ENCODE measurements at regions not wholly inside any gene's neighbourhood (a gene's known extent, or its start where the extent isn't known, plus 50 kb on each side); places are given as distances from the start of the nearest gene placed in this dataset.

DNA sequence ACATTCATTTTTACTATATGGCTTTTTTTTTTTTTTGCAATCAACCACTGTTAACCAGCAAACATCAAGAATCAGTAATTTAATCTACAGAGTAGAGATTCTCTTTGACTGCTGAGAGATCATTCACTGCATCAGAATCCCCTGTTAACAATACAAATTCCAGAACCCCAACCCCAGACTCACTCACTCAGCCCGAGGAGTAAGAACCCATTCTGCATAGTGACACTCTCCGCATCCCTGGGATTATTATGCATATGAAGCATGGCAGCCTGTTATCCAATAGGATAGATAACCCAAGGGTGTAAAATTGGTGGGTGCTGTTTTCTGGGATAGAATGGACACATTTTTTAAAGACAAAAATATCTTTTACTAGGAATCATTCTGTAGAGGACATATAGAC, 76.3 kb upstream of the CCDC39 start:
- peaks cover 6% of the 10 kb centered on the region for H3K9me3 Mint-ChIP-seq (ENCODE audit: unreplicated experiment)
- no peak overlapping the region for H3K27ac Mint-ChIP-seq (ENCODE audit: low read depth, unreplicated experiment)
- POLR2A ChIA-PET, result no interaction called here
- TF ChIP-seq, protein P1, sequence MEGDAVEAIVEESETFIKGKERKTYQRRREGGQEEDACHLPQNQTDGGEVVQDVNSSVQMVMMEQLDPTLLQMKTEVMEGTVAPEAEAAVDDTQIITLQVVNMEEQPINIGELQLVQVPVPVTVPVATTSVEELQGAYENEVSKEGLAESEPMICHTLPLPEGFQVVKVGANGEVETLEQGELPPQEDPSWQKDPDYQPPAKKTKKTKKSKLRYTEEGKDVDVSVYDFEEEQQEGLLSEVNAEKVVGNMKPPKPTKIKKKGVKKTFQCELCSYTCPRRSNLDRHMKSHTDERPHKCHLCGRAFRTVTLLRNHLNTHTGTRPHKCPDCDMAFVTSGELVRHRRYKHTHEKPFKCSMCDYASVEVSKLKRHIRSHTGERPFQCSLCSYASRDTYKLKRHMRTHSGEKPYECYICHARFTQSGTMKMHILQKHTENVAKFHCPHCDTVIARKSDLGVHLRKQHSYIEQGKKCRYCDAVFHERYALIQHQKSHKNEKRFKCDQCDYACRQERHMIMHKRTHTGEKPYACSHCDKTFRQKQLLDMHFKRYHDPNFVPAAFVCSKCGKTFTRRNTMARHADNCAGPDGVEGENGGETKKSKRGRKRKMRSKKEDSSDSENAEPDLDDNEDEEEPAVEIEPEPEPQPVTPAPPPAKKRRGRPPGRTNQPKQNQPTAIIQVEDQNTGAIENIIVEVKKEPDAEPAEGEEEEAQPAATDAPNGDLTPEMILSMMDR (IDR thresholded peaks at IDR 0.05; ENCODE audit: unreplicated experiment), result no peak
- H3K36me3 Mint-ChIP-seq (ENCODE audit: insufficient read depth, unreplicated experiment), result no peaks in the 10 kb centered on the region
- no peak for DNase-seq (ENCODE audit: unreplicated experiment)
- no peaks in the 10 kb centered on the region for H3K4me1 Mint-ChIP-seq (ENCODE audit: insufficient read depth, unreplicated experiment)
- no TSS peak for BruUV-seq (replicated peaks)
- intact Hi-C loops (cut with micrococcal nuclease), result no loop called here
- no peak overlapping the region for H3K4me3 Mint-ChIP-seq (ENCODE audit: unreplicated experiment)
- H3K27me3 Mint-ChIP-seq (ENCODE audit: insufficient read depth, unreplicated experiment), result no peaks in the 10 kb centered on the region
- CTCF ChIA-PET, result no interaction called here

DNA sequence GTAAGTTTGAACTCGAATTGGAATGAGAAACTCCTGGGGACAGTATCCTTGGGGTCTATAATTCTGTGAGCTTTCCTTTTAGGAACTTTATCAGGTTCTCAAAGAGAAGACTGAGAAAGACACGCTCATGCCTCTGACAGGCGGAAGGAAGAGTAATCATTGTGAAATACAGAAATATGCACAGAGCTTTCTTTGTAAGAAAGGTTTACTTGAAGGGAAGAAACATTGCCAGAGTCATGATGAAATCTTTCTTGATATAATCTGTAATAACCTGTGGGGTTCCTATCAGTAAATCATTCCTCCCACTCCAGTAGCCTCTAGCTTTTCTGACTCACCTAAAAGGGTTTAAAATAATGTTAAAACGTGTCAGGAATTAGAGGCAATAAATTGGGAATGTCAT, 83.6 kb upstream of the CCDC39 start:
- intact Hi-C loops (cut with micrococcal nuclease), result loop anchor here (5.0 kb wide), 1 partner anchor 61 kb away; no protein-coding TSS in a partner anchor
- Mint-ChIP-seq H3K27me3 (ENCODE audit: insufficient read depth, unreplicated experiment) (no peaks in the 10 kb centered on the region), H3K9me3 (ENCODE audit: unreplicated experiment) (peaks cover 6% of the 10 kb centered on the region), H3K36me3 (ENCODE audit: insufficient read depth, unreplicated experiment) (no peaks in the 10 kb centered on the region), H3K4me3 (ENCODE audit: unreplicated experiment) (peak overlapping the region; percentile 60), H3K4me1 (ENCODE audit: insufficient read depth, unreplicated experiment) (peaks cover 16% of the 10 kb centered on the region), H3K27ac (ENCODE audit: low read depth, unreplicated experiment) (peak overlapping the region; percentile 65)
- POLR2A ChIA-PET, result interaction anchor here (0.5 to 1.8 kb wide), 17 partner anchors 10 to 1569 kb away, joined by 3 to 21 read pairs (median 5); partner anchors contain the start of genes FXR1 and TTC14
- peak; percentile 53 for DNase-seq (ENCODE audit: unreplicated experiment)
- BruUV-seq (replicated peaks), result no TSS peak
- CTCF ChIA-PET, result interaction anchor here (0.7 to 4.4 kb wide), 8 partner anchors 11 to 1092 kb away, joined by 3 to 36 read pairs (median 4); partner anchors contain the start of gene DNAJC19
- TF ChIP-seq, protein P1 (IDR thresholded peaks at IDR 0.05; ENCODE audit: unreplicated experiment), result no peak

DNA sequence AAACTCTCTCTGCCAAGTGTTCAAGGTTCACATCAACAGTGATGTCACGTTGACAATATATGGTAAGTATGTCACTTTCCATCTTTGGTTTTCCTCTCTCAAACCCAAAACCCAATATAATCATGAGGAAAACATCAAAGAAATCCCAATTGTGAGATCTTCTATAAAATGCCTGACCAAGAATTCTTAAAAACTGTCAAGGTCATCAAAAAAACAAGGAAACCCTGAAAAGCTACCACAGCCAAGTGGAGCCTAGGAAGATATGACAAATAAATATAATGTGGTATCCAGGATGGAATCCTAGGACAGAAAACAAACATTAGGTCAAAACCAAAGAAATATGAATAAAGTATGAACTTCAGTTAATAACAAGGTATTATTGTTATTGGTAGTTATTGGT, 85.2 kb upstream of the CCDC39 start:
- TF ChIP-seq, protein P1 (IDR thresholded peaks at IDR 0.05; ENCODE audit: unreplicated experiment), result no peak
- DNase-seq (ENCODE audit: unreplicated experiment), result no peak
- no peaks in the 10 kb centered on the region for H3K36me3 Mint-ChIP-seq (ENCODE audit: insufficient read depth, unreplicated experiment)
- H3K4me3 Mint-ChIP-seq (ENCODE audit: unreplicated experiment), result no peak overlapping the region
- no peaks in the 10 kb centered on the region for H3K9me3 Mint-ChIP-seq (ENCODE audit: unreplicated experiment)
- ChIA-PET CTCF (interaction anchor here (4.4 kb wide), 1 partner anchor 18 kb away, joined by 36 read pairs; no protein-coding TSS in a partner anchor), POLR2A (no interaction called here)
- H3K27ac Mint-ChIP-seq (ENCODE audit: low read depth, unreplicated experiment), result no peak overlapping the region
- H3K4me1 Mint-ChIP-seq (ENCODE audit: insufficient read depth, unreplicated experiment), result peaks cover 16% of the 10 kb centered on the region
- H3K27me3 Mint-ChIP-seq (ENCODE audit: insufficient read depth, unreplicated experiment), result no peaks in the 10 kb centered on the region
- BruUV-seq (replicated peaks), result no TSS peak
- intact Hi-C loops (cut with micrococcal nuclease), result loop anchor here (5.0 kb wide), 1 partner anchor 62 kb away; no protein-coding TSS in a partner anchor

DNA sequence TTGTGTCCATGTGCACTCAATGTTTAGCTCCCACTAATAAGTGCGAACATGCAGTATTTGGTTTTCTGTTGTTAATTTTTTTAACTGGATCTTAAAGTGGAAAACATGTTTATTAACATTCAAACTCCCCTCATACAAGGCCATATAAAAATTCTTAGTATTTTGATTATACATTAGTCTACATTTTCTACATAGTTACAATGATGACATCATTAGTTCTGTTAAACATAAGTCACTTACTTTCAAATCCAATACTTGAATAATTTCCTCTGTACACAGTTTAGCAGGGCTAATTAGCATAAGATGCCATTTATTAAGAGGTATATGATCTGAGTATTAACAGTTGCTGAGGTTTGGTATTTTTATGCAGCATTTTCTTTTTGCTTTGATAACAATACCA, 91.3 kb upstream of the CCDC39 start:
- TF ChIP-seq, protein P1 (IDR thresholded peaks at IDR 0.05; ENCODE audit: unreplicated experiment), result no peak
- intact Hi-C loops (cut with micrococcal nuclease), result no loop called here
- CTCF ChIA-PET, result no interaction called here
- POLR2A ChIA-PET, result interaction anchor here (0.6 to 0.8 kb wide), 2 partner anchors 54 to 969 kb away, joined by 3 read pairs; no protein-coding TSS in a partner anchor
- DNase-seq (ENCODE audit: unreplicated experiment), result no peak
- BruUV-seq (replicated peaks), result no TSS peak
- H3K27ac Mint-ChIP-seq (ENCODE audit: low read depth, unreplicated experiment), result no peak overlapping the region
- no peak overlapping the region for H3K4me3 Mint-ChIP-seq (ENCODE audit: unreplicated experiment)
- H3K4me1 Mint-ChIP-seq (ENCODE audit: insufficient read depth, unreplicated experiment), result no peaks in the 10 kb centered on the region
- no peaks in the 10 kb centered on the region for H3K36me3 Mint-ChIP-seq (ENCODE audit: insufficient read depth, unreplicated experiment)
- H3K9me3 Mint-ChIP-seq (ENCODE audit: unreplicated experiment), result no peaks in the 10 kb centered on the region
- H3K27me3 Mint-ChIP-seq (ENCODE audit: insufficient read depth, unreplicated experiment), result no peaks in the 10 kb centered on the region

Measured in MCF 10A (cell line).